B cell (primary cell): ENCODE measurements at regions not wholly inside any gene's neighbourhood (a gene's known extent, or its start where the extent isn't known, plus 50 kb on each side); places are given as distances from the start of the nearest gene placed in this dataset.

Experiments used
- ATAC-seq: fragments of 200-7000 bp; cut with Tn5 transposase; one replicate; pipeline ENCODE4 v1.10.0; 2021; ENCODE audit warnings: low read depth, mild to moderate bottlenecking, moderate number of reproducible peaks, moderate library complexity
- CTCF ChIA-PET: fragments of 350-600 bp; sonication (Branson Sonifier 250); formaldehyde crosslinking; loops from one replicate; lab custom pipeline; 2021; ENCODE audit warnings: antibody characterized with exemption, inconsistent platforms; lab: Charles Lee
- POLR2A ChIA-PET: fragments of 350-600 bp; sonication (Branson Sonifier 250); formaldehyde crosslinking; loops from one replicate; lab custom pipeline; 2021; ENCODE audit warnings: antibody characterized with exemption; lab: Charles Lee
- DNase-seq: peaks from one replicate; pipeline ENCODE4 v3.0.0; 2013
- H2AFZ ChIP-seq: 2 replicates; pipeline ENCODE4 v1.6.1; 2012; ENCODE audit warnings: mild to moderate bottlenecking, low read depth, low read length; ENCODE audit not compliant: insufficient read depth, poor library complexity, severe bottlenecking
- H3K27ac ChIP-seq, 2 donors: 1 replicate in 1 of 2; 2 replicates in 1 of 2; pipeline ENCODE4 v1.5.1; 2012 to 2013; ENCODE audit warnings: low read length in 2 of 2, mild to moderate bottlenecking in 2 of 2, moderate library complexity in 1 of 2
- H3K27me3 ChIP-seq, 4 experiments: fragments of 200-600 bp in 1 of 4; sonication (generic) in 1 of 4; replicated peaks in 1 of 4; 1 replicate in 2 of 4; 2 replicates in 2 of 4; pipeline versions ENCODE4 v1.6.1 to v1.7.0; 2013 to 2016; ENCODE audit warnings: low read length in 3 of 4, mild to moderate bottlenecking in 2 of 4, mixed read lengths in 1 of 4, moderate library complexity in 1 of 4; ENCODE audit not compliant: insufficient read depth in 4 of 4, control insufficient read depth in 3 of 4; ENCODE audit errors: control extremely low read depth in 1 of 4
- H3K36me3 ChIP-seq, 2 experiments: replicated peaks in 1 of 2; 1 replicate in 1 of 2; 2 replicates in 1 of 2; pipeline versions ENCODE4 v1.6.1 to v1.7.1; 2013; ENCODE audit warnings: low read length in 1 of 2; ENCODE audit not compliant: insufficient read depth in 2 of 2, control insufficient read depth in 1 of 2; ENCODE audit errors: control extremely low read depth in 1 of 2, extremely low read depth in 1 of 2
- H3K4me1 ChIP-seq, 2 donors: fragments of 200-600 bp in 1 of 2; sonication (generic) in 1 of 2; 1 replicate in 1 of 2; 2 replicates in 1 of 2; pipeline versions ENCODE4 v1.5.1 to v1.6.1; 2013 to 2017; ENCODE audit warnings: low read length in 2 of 2; ENCODE audit not compliant: control insufficient read depth in 2 of 2, insufficient read depth in 2 of 2
- H3K4me2 ChIP-seq: replicated peaks from 2 replicates; pipeline ENCODE3; 2012; ENCODE audit warnings: mild to moderate bottlenecking, low read depth, low read length; ENCODE audit not compliant: poor library complexity, severe bottlenecking
- H3K4me3 ChIP-seq, 5 experiments: fragments of 200-600 bp in 1 of 5; sonication (generic) in 1 of 5; 1 replicate in 3 of 5; 2 replicates in 2 of 5; pipeline versions ENCODE4 v1.5.1 to v1.7.0; 2011 to 2016; ENCODE audit warnings: low read length in 4 of 5, mild to moderate bottlenecking in 4 of 5, low read depth in 2 of 5, control low read depth in 1 of 5, moderate library complexity in 1 of 5; ENCODE audit not compliant: insufficient read depth in 1 of 5; ENCODE audit errors: control extremely low read depth in 1 of 5, extremely low read depth in 1 of 5
- H3K79me2 ChIP-seq: fragments of 200-600 bp; sonication (generic); one replicate; pipeline ENCODE4 v1.6.0; 2016; ENCODE audit warnings: low read length; ENCODE audit not compliant: control insufficient read depth, insufficient read depth
- H3K9ac ChIP-seq: fragments of 200-600 bp; sonication (generic); 2 replicates; pipeline ENCODE4 v1.6.1; 2017; ENCODE audit warnings: mild to moderate bottlenecking, low read length, moderate library complexity
- H3K9me3 ChIP-seq, 3 donors: one replicate each; pipeline versions ENCODE4 v1.6.1 to v1.7.1; 2013; ENCODE audit warnings: low read length in 2 of 3; ENCODE audit not compliant: control insufficient read depth in 2 of 3, insufficient read depth in 1 of 3; ENCODE audit errors: control extremely low read depth in 1 of 3
- H4K20me1 ChIP-seq: 2 replicates; pipeline ENCODE4 v1.6.0; 2012; ENCODE audit warnings: mild to moderate bottlenecking, low read length; ENCODE audit not compliant: insufficient read depth, control insufficient read depth, poor library complexity, severe bottlenecking
- H3K27ac Mint-ChIP-seq: one replicate; pipeline ENCODE4 v1.8.0; 2021; ENCODE audit warnings: mixed read lengths
- H3K27me3 Mint-ChIP-seq: one replicate; pipeline ENCODE4 v1.8.0; 2021; ENCODE audit warnings: mixed read lengths
- H3K4me1 Mint-ChIP-seq: one replicate; pipeline ENCODE4 v1.8.0; 2021; ENCODE audit warnings: mixed read lengths
- H3K4me3 Mint-ChIP-seq: one replicate; pipeline ENCODE4 v1.8.0; 2021; ENCODE audit warnings: mixed read lengths
- H3K9me3 Mint-ChIP-seq: one replicate; pipeline ENCODE4 v1.8.0; 2022; ENCODE audit warnings: mixed read lengths; ENCODE audit not compliant: insufficient read depth
- EZH2 ChIP-seq: IDR thresholded peaks from 2 replicates; pipeline ENCODE4 v1.6.1; 2012; ENCODE audit warnings: borderline replicate concordance, low read depth, mild to moderate bottlenecking, moderate library complexity, low read length; ENCODE audit not compliant: insufficient read depth, poor library complexity, severe bottlenecking
- WGBS: methylation state at CpG from one replicate; pipeline ENCODE4 v1.1.5; 2013; ENCODE audit warnings: missing lambda C conversion rate; ENCODE audit not compliant: insufficient coverage; 5-methylcytosine and 5-hydroxymethylcytosine counted together
- intact Hi-C: fragments of 100-400 bp; cut with micrococcal nuclease; formaldehyde crosslinking; loops from one replicate; pipeline ENCODE4 v1.10.0; 2022
- TF ChIP-seq, protein P1 (sequence below): fragments of 200-600 bp; IDR thresholded peaks from one replicate; pipeline ENCODE4 v1.8.0; 2022; ENCODE audit warnings: antibody characterized with exemption, mild to moderate bottlenecking

DNA sequence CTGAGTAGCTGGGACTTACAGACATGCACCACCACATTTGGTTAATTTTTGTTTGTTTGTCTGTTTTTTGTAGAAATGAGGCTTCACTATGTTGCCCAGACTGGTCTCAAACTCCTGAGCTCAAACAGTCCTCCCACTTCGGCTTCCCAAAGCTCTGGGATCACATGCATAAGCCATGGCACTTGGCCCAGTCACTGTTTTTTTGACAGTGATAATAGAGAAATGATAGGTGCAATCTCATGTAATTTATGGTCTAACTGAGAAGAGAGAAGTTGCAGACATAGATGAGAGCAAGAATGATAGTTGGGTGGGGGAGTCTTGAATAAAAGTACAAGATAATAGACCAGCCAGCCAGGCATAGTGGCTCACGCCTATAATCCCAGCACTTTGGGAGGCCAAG lies 89.7 kb upstream of the TNRC6A start:
- TF ChIP-seq, protein P1, sequence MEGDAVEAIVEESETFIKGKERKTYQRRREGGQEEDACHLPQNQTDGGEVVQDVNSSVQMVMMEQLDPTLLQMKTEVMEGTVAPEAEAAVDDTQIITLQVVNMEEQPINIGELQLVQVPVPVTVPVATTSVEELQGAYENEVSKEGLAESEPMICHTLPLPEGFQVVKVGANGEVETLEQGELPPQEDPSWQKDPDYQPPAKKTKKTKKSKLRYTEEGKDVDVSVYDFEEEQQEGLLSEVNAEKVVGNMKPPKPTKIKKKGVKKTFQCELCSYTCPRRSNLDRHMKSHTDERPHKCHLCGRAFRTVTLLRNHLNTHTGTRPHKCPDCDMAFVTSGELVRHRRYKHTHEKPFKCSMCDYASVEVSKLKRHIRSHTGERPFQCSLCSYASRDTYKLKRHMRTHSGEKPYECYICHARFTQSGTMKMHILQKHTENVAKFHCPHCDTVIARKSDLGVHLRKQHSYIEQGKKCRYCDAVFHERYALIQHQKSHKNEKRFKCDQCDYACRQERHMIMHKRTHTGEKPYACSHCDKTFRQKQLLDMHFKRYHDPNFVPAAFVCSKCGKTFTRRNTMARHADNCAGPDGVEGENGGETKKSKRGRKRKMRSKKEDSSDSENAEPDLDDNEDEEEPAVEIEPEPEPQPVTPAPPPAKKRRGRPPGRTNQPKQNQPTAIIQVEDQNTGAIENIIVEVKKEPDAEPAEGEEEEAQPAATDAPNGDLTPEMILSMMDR = no peak
- TF ChIP-seq EZH2 = no peak
- no peak for ATAC-seq
- Mint-ChIP-seq H3K9me3 (no peaks in the 10 kb centered on the region), H3K27ac (no peak overlapping the region), H3K4me3 (no peak overlapping the region), H3K27me3 (peaks cover 17% of the 10 kb centered on the region), H3K4me1 (no peaks in the 10 kb centered on the region)
- H2AFZ ChIP-seq = no peak overlapping the region
- H4K20me1 ChIP-seq = no peaks in the 10 kb centered on the region
- ChIA-PET POLR2A (no interaction called here), CTCF (no interaction called here)
- H3K27me3 ChIP-seq = peaks cover 0 to 6% (median 1%) of the 10 kb centered on the region in 4 experiments
- intact Hi-C loops = no loop called here
- no peaks in the 10 kb centered on the region for H3K36me3 ChIP-seq
- no peak overlapping the region for H3K4me2 ChIP-seq
- H3K4me1 ChIP-seq = no peaks in the 10 kb centered on the region
- DNase-seq = no peak
- no peaks in the 10 kb centered on the region for H3K79me2 ChIP-seq
- H3K27ac ChIP-seq = no peak overlapping the region
- no peak overlapping the region for H3K9ac ChIP-seq
- 83% methylated on average over 2 of the region's 2 CpGs for WGBS
- no peak overlapping the region for H3K4me3 ChIP-seq
- H3K9me3 ChIP-seq = no peaks in the 10 kb centered on the region

DNA sequence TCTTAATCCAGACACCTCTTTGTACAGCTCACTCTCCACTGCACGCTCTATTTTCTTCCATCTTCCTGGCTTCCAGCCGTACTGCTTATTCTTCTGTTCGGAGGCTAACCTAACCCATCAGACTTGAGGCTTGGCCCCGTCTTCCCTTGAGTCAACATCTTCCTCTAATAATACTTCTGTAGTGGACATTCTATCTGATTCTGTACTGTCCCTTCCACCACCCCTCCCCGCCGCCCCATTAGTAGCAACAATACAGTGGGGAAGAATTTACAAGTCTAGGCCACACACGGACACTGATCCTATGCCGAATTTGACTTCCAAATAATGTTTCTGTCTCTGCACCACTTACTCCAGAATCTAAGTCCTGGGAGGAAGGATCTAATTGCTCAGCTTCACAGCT lies 86.0 kb upstream of the TNRC6A start:
- intact Hi-C loops = no loop called here
- H3K4me2 ChIP-seq = no peak overlapping the region
- no peak overlapping the region for H3K4me3 ChIP-seq
- no peaks in the 10 kb centered on the region for H3K4me1 Mint-ChIP-seq
- peaks cover 0 to 6% (median 0%) of the 10 kb centered on the region in 4 experiments for H3K27me3 ChIP-seq
- H3K9me3 Mint-ChIP-seq = no peaks in the 10 kb centered on the region
- peaks cover 12% of the 10 kb centered on the region for H3K27me3 Mint-ChIP-seq
- no peak overlapping the region for H3K27ac Mint-ChIP-seq
- TF ChIP-seq, protein P1 = no peak
- TF ChIP-seq EZH2 = no peak
- no peak overlapping the region for H3K9ac ChIP-seq
- no peak overlapping the region for H3K27ac ChIP-seq
- no peaks in the 10 kb centered on the region for H3K9me3 ChIP-seq
- DNase-seq = no peak
- POLR2A ChIA-PET = no interaction called here
- ATAC-seq = no peak
- CTCF ChIA-PET = no interaction called here
- H3K79me2 ChIP-seq = no peaks in the 10 kb centered on the region
- H3K36me3 ChIP-seq = no peaks in the 10 kb centered on the region
- 66% methylated on average over 5 of the region's 8 CpGs for WGBS
- no peak overlapping the region for H2AFZ ChIP-seq
- no peaks in the 10 kb centered on the region for H4K20me1 ChIP-seq
- no peak overlapping the region for H3K4me3 Mint-ChIP-seq
- no peaks in the 10 kb centered on the region for H3K4me1 ChIP-seq
